ENCODE measurements at regions not wholly inside any gene's neighbourhood (a gene's known extent, or its start where the extent isn't known, plus 50 kb on each side); places are given as distances from the start of the nearest gene placed in this dataset.

GRCh38 chr3:118207271-118207670 lies 827.4 kb downstream of the IGSF11 start:
- TF ChIP-seq EZH2 (IDR thresholded peaks at IDR 0.05; ENCODE audit: insufficient read depth, poor library complexity, severe bottlenecking) (no peak), EZH2phosphoT487 (IDR thresholded peaks at IDR 0.05; ENCODE audit: insufficient read depth, low read depth) (no peak)

All from GM23248 (cell line).